ENCODE measurements at regions not wholly inside any gene's neighbourhood (a gene's known extent, or its start where the extent isn't known, plus 50 kb on each side); places are given as distances from the start of the nearest gene placed in this dataset.
A peak's percentile ranks its signal among the peaks of the same experiment; 100 is the strongest.

DNA sequence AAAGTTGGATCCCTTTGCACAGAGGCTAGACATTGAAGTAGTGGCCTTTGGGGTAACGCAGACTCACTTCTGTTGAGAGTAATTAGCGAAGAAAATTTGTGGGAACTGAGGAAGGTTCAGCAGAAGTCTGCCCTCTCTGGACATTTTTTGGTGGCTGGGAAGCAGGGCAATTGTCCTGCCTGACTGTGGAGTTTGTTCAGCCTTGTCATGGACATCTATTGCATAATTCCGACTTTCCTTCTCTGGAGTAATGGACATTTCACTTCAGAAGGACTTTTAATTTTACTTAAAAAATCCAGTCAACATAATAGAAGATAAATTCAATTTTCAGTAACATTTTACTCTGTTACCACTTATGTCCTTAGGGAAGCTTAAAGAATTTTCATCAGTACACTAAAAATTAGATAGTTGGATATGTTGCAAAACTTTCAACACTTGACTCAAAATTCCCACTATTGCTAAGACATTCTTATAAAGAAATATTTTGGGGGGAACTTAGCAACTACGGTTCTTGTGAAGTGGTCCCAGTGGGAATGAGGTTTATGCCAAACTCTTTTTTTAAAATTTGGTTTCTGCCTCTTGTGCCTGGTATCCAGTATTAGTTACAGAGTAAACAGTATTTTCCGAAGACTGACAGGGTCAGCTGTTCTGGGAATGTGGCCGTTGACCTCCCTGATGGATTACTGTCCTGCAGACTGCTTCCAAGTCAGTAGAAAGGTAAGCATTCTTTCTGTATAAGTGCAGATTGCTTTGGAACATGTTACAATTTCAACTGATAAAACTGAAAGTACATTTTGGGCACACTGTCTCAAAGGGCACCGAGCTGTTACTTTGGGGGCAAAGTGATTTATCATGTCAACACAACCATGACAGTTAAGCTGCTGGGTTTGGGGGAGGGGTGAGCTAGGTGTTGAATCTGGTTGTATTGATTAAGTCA lies 100.6 kb upstream of the MLIP start:
- Histone ChIP-seq H3K79me2 (ENCODE audit: insufficient read depth) (no peaks in the 10 kb centered on the region), H3K9me2 (no peaks in the 10 kb centered on the region; the same call in 1 of the 2 replicates), H3F3A (replicated peaks; ENCODE audit: insufficient read depth) (no peaks in the 10 kb centered on the region), H3K27ac (ENCODE audit: low read depth in 2 of 2, low read length in 1 of 2) (no peak overlapping the region; a peak in 1 of 4 replicates), H3K4me2 (0 out of 2 replicates have a peak overlapping the region, but pooled peaks have one; percentile 4), H2AFZ (ENCODE audit: low read depth) (no peak overlapping the region), H3K36me3 (replicated peaks in 1 of 2; ENCODE audit: control insufficient read depth in 1 of 2, insufficient read depth in 2 of 2, low read length in 1 of 2) (no peaks in the 10 kb centered on the region), H3K27me3 (ENCODE audit: insufficient read depth) (peaks cover 43% of the 10 kb centered on the region; the same call in 1 of the 2 replicates), H3K9ac (no peak overlapping the region), H3K4me3 (ENCODE audit: low read depth in 2 of 2, low read length in 1 of 2) (no peak overlapping the region), H3K4me1 (ENCODE audit: control insufficient read depth in 1 of 2, insufficient read depth in 2 of 2, low read depth in 1 of 2, low read length in 1 of 2) (no peaks in the 10 kb centered on the region), H3K9me3 (no peaks in the 10 kb centered on the region), H4K20me1 (ENCODE audit: insufficient read depth) (no peaks in the 10 kb centered on the region)
- POLR2A ChIA-PET: no interaction called here
- no peak for DNase-seq
- TF ChIP-seq ELF1 (IDR thresholded peaks at IDR 0.05): no peak
- no peak for TF ChIP-seq RXRA (IDR thresholded peaks at IDR 0.05; ENCODE audit: borderline replicate concordance, low read depth)
- TF ChIP-seq MEF2A (IDR thresholded peaks at IDR 0.05; ENCODE audit: borderline replicate concordance, low read depth): no peak
- TF ChIP-seq, protein P1, sequence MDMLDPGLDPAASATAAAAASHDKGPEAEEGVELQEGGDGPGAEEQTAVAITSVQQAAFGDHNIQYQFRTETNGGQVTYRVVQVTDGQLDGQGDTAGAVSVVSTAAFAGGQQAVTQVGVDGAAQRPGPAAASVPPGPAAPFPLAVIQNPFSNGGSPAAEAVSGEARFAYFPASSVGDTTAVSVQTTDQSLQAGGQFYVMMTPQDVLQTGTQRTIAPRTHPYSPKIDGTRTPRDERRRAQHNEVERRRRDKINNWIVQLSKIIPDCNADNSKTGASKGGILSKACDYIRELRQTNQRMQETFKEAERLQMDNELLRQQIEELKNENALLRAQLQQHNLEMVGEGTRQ (IDR thresholded peaks at IDR 0.05; ENCODE audit: borderline replicate concordance, low read depth, low read length): no peak
- TF ChIP-seq SIN3A (IDR thresholded peaks at IDR 0.05; ENCODE audit: borderline replicate concordance, low read depth, low read length): no peak
- TF ChIP-seq, protein P2, sequence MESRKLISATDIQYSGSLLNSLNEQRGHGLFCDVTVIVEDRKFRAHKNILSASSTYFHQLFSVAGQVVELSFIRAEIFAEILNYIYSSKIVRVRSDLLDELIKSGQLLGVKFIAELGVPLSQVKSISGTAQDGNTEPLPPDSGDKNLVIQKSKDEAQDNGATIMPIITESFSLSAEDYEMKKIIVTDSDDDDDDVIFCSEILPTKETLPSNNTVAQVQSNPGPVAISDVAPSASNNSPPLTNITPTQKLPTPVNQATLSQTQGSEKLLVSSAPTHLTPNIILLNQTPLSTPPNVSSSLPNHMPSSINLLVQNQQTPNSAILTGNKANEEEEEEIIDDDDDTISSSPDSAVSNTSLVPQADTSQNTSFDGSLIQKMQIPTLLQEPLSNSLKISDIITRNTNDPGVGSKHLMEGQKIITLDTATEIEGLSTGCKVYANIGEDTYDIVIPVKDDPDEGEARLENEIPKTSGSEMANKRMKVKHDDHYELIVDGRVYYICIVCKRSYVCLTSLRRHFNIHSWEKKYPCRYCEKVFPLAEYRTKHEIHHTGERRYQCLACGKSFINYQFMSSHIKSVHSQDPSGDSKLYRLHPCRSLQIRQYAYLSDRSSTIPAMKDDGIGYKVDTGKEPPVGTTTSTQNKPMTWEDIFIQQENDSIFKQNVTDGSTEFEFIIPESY (IDR thresholded peaks at IDR 0.05; ENCODE audit: borderline replicate concordance, low read depth): no peak
- no peak for TF ChIP-seq TAF1 (IDR thresholded peaks at IDR 0.05; ENCODE audit: borderline replicate concordance, low read depth, low read length)
- no peak for TF ChIP-seq EP300 (IDR thresholded peaks at IDR 0.05; ENCODE audit: borderline replicate concordance in 1 of 2, low read depth in 1 of 2, low read length in 1 of 2)
- TF ChIP-seq, protein P3, sequence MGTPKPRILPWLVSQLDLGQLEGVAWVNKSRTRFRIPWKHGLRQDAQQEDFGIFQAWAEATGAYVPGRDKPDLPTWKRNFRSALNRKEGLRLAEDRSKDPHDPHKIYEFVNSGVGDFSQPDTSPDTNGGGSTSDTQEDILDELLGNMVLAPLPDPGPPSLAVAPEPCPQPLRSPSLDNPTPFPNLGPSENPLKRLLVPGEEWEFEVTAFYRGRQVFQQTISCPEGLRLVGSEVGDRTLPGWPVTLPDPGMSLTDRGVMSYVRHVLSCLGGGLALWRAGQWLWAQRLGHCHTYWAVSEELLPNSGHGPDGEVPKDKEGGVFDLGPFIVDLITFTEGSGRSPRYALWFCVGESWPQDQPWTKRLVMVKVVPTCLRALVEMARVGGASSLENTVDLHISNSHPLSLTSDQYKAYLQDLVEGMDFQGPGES (IDR thresholded peaks at IDR 0.05; ENCODE audit: low read depth, low read length): no peak
- no peak for TF ChIP-seq YY1 (IDR thresholded peaks at IDR 0.05; ENCODE audit: low read depth)
- TF ChIP-seq NRF1 (IDR thresholded peaks at IDR 0.05; ENCODE audit: low read depth, low read length): no peak
- TF ChIP-seq, protein P4, sequence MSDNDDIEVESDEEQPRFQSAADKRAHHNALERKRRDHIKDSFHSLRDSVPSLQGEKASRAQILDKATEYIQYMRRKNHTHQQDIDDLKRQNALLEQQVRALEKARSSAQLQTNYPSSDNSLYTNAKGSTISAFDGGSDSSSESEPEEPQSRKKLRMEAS (IDR thresholded peaks at IDR 0.05; ENCODE audit: low read depth): no peak
- TF ChIP-seq, protein P5, sequence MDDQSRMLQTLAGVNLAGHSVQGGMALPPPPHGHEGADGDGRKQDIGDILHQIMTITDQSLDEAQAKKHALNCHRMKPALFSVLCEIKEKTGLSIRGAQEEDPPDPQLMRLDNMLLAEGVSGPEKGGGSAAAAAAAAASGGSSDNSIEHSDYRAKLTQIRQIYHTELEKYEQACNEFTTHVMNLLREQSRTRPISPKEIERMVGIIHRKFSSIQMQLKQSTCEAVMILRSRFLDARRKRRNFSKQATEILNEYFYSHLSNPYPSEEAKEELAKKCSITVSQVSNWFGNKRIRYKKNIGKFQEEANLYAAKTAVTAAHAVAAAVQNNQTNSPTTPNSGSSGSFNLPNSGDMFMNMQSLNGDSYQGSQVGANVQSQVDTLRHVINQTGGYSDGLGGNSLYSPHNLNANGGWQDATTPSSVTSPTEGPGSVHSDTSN (IDR thresholded peaks at IDR 0.05): no peak
- no peak for TF ChIP-seq FOXM1 (IDR thresholded peaks at IDR 0.05; ENCODE audit: low read depth)
- no peak for TF ChIP-seq RAD21 (IDR thresholded peaks at IDR 0.05; ENCODE audit: low read length)
- 3% methylated on average over 7 of the region's 7 CpGs for WGBS (ENCODE audit: low lambda C conversion rate)
- CTCF ChIA-PET: no interaction called here
